HCT116 (cell line): ENCODE measurements at regions not wholly inside any gene's neighbourhood (a gene's known extent, or its start where the extent isn't known, plus 50 kb on each side); places are given as distances from the start of the nearest gene placed in this dataset.

Experiments
- ATAC-seq: fragments of 200-7000 bp; cut with Tn5 transposase; 2 replicates; pipeline ENCODE4 v1.9.1; 2020; ENCODE audit warnings: mild to moderate bottlenecking, moderate library complexity
- BruUV-seq: library from RNA; stranded (reverse); fragments of 400-500 nt; replicated peaks from 2 replicates; lab custom pipeline; 2021; lab: Mats Ljungman, UMichigan
- CTCF ChIA-PET: fragments of 300-600 bp; sonication (Branson Sonifier 250); formaldehyde crosslinking; loops from one replicate; lab custom pipeline; 2021; ENCODE audit warnings: antibody characterized with exemption; lab: Charles Lee
- POLR2A ChIA-PET: fragments of 300-600, 350-600 bp; sonication (Branson Sonifier 250); formaldehyde crosslinking; loops from one replicate; lab custom pipeline; 2021; ENCODE audit warnings: antibody characterized with exemption; lab: Charles Lee
- RAD21 ChIA-PET, 2 experiments: fragments of 300-600 bp; sonication (Branson Sonifier 250); formaldehyde crosslinking; loops; one replicate each; lab custom pipeline; 2023; ENCODE audit warnings: low total read pairs in 2 of 2; ENCODE audit not compliant: uncharacterized antibody in 2 of 2, unreplicated experiment in 2 of 2, low non-redundant PET in 1 of 2; lab: Charles Lee
- DNase-seq: peaks from one replicate; pipeline ENCODE4 v3.0.0-alpha.2; 2010; ENCODE audit warnings: low read depth, low spot score
- H2AFZ ChIP-seq: fragments of 200-600 bp; shearing (Covaris generic), sonication (generic); 2 replicates; pipeline ENCODE4 v1.6.1; 2017; ENCODE audit warnings: low read depth, mixed run types, mixed read lengths, antibody characterized with exemption, low read length; ENCODE audit not compliant: poor library complexity, severe bottlenecking
- H3K27ac ChIP-seq: 2 replicates; pipeline ENCODE4 v1.5.1; 2012; ENCODE audit warnings: low read depth, low read length
- H3K27me3 ChIP-seq: fragments of 200-600 bp; sonication (generic); 2 replicates; pipeline ENCODE4 v1.6.1; 2016; ENCODE audit warnings: mixed run types, low read length, mixed read lengths; ENCODE audit not compliant: insufficient read depth
- H3K36me3 ChIP-seq, 2 experiments: fragments of 200-500 bp in 1 of 2; fragments of 200-600 bp in 1 of 2; sonication (Bioruptor generic) in 1 of 2; sonication (generic) in 1 of 2; 2 replicates each; pipeline versions ENCODE4 v1.5.1 to v1.6.1; 2014 to 2016; ENCODE audit warnings: low read length in 2 of 2, inconsistent platforms in 1 of 2, mixed read lengths in 1 of 2, mixed run types in 1 of 2; ENCODE audit not compliant: insufficient read depth in 2 of 2, control insufficient read depth in 1 of 2
- H3K4me1 ChIP-seq, 2 experiments: fragments of 200-600 bp in 1 of 2; sonication (generic) in 1 of 2; 2 replicates each; pipeline versions ENCODE4 v1.5.1 to v1.6.1; 2012 to 2017; ENCODE audit warnings: low read length in 2 of 2, inconsistent platforms in 1 of 2, mild to moderate bottlenecking in 1 of 2, mixed read lengths in 1 of 2, mixed run types in 1 of 2, moderate library complexity in 1 of 2; ENCODE audit not compliant: insufficient read depth in 2 of 2, control insufficient read depth in 1 of 2
- H3K4me2 ChIP-seq: fragments of 200-600 bp; sonication (generic); 2 replicates; pipeline ENCODE4 v1.6.1; 2017; ENCODE audit warnings: mixed run types, low read length, mixed read lengths
- H3K4me3 ChIP-seq, 2 experiments: fragments of 200-600 bp in 1 of 2; sonication (generic) in 1 of 2; replicated peaks in 1 of 2; 2 replicates each; pipeline ENCODE4 v1.5.1; 2011 to 2016; ENCODE audit warnings: low read length in 2 of 2, control low read depth in 1 of 2, low read depth in 1 of 2, mild to moderate bottlenecking in 1 of 2, mixed read lengths in 1 of 2, mixed run types in 1 of 2
- H3K79me2 ChIP-seq: fragments of 200-600 bp; sonication (generic); 2 replicates; pipeline ENCODE4 v1.6.1; 2017; ENCODE audit warnings: mild to moderate bottlenecking, mixed run types, low read length, moderate library complexity, mixed read lengths; ENCODE audit not compliant: insufficient read depth
- H3K9ac ChIP-seq: fragments of 200-600 bp; sonication (generic); 2 replicates; pipeline ENCODE4 v1.6.1; 2016; ENCODE audit warnings: low read length, mixed read lengths
- H3K9me2 ChIP-seq: fragments of 200-600 bp; sonication (generic), shearing (Covaris generic); 2 replicates; pipeline ENCODE4 v1.6.1; 2017; ENCODE audit warnings: mixed run types, mild to moderate bottlenecking, moderate library complexity; ENCODE audit not compliant: insufficient read depth
- H3K9me3 ChIP-seq, 2 experiments: fragments of 200-500 bp in 1 of 2; fragments of 200-600 bp in 1 of 2; sonication (Bioruptor generic) in 1 of 2; sonication (generic) in 1 of 2; 2 replicates each; pipeline ENCODE4 v1.6.1; 2014 to 2017; ENCODE audit warnings: low read length in 2 of 2, mixed read lengths in 2 of 2, inconsistent platforms in 1 of 2, low read depth in 1 of 2, mild to moderate bottlenecking in 1 of 2, mixed run types in 1 of 2, moderate library complexity in 1 of 2; ENCODE audit not compliant: control insufficient read depth in 1 of 2, insufficient read depth in 1 of 2
- H4K20me1 ChIP-seq: fragments of 200-600 bp; sonication (generic), shearing (Covaris generic); 2 replicates; pipeline ENCODE4 v1.6.1; 2017; ENCODE audit warnings: mixed run types, mild to moderate bottlenecking, moderate library complexity; ENCODE audit not compliant: insufficient read depth
- CTCF ChIP-seq, 3 experiments: fragments of 200-600 bp in 1 of 3; sonication (generic) in 1 of 3; IDR thresholded peaks in 2 of 3; conservative IDR thresholded peaks in 1 of 3; 2 replicates each; pipeline ENCODE4 v1.5.1; 2012 to 2017; ENCODE audit warnings: low read depth in 2 of 3, low read length in 2 of 3, antibody characterized with exemption in 1 of 3, borderline replicate concordance in 1 of 3, control low read depth in 1 of 3, mild to moderate bottlenecking in 1 of 3, mixed read lengths in 1 of 3, mixed run types in 1 of 3, moderate library complexity in 1 of 3; ENCODE audit not compliant: insufficient read depth in 1 of 3
- EZH2phosphoT487 ChIP-seq: fragments of 200-600 bp; IDR thresholded peaks from 2 replicates; pipeline ENCODE4 v1.6.1; 2018; ENCODE audit warnings: antibody characterized with exemption, borderline replicate concordance
- FOSL1 ChIP-seq: IDR thresholded peaks from 2 replicates; pipeline ENCODE4 v1.6.1; 2012; ENCODE audit warnings: low read depth
- MAX ChIP-seq: IDR thresholded peaks from 2 replicates; pipeline ENCODE4 v1.6.1; 2012
- RAD21 ChIP-seq: IDR thresholded peaks from 2 replicates; pipeline ENCODE4 v1.6.1; 2012; ENCODE audit warnings: low read depth, mild to moderate bottlenecking
- REST ChIP-seq: IDR thresholded peaks from 2 replicates; pipeline ENCODE4 v1.6.1; 2012; ENCODE audit warnings: low read depth
- TCF7L2 ChIP-seq: IDR thresholded peaks from 2 replicates; pipeline ENCODE4 v1.7.0; 2011; ENCODE audit warnings: borderline replicate concordance, inconsistent platforms; ENCODE audit not compliant: insufficient read depth, insufficient read length; ENCODE audit errors: extremely low read depth
- YY1 ChIP-seq: IDR thresholded peaks from 2 replicates; pipeline ENCODE4 v1.6.1; 2011; ENCODE audit warnings: low read length, low read depth, moderate library complexity, mild to moderate bottlenecking; ENCODE audit not compliant: insufficient replicate concordance; ENCODE audit errors: extremely low read depth
- ZFX ChIP-seq: fragments of 450-650 bp; IDR thresholded peaks from 2 replicates; pipeline ENCODE4 v1.6.1; 2017
- intact Hi-C: fragments of 100-400 bp; cut with micrococcal nuclease; formaldehyde crosslinking; loops from 2 replicates; pipeline ENCODE4 v1.10.0; 2022

- ATAC-seq (no peak), DNase-seq (no peak)
- H3K79me2 ChIP-seq: no peaks in the 10 kb centered on the region
- H3K4me1 ChIP-seq: no peaks in the 10 kb centered on the region
- ChIA-PET POLR2A (no interaction called here), CTCF (no interaction called here)
- H3K4me3 ChIP-seq: no peak overlapping the region
- no peaks in the 10 kb centered on the region for H3K27me3 ChIP-seq
- no peaks in the 10 kb centered on the region for H3K9me2 ChIP-seq
- no peak overlapping the region for H2AFZ ChIP-seq
- no peaks in the 10 kb centered on the region for H3K9me3 ChIP-seq
- intact Hi-C loops: no loop called here
- no peak overlapping the region for H3K4me2 ChIP-seq
- no TSS peak for BruUV-seq
- H3K9ac ChIP-seq: no peak overlapping the region
- H3K27ac ChIP-seq: no peak overlapping the region
- H3K36me3 ChIP-seq: no peaks in the 10 kb centered on the region
- H4K20me1 ChIP-seq: no peaks in the 10 kb centered on the region
- TF ChIP-seq RAD21 (no peak), CTCF (IDR thresholded peaks at IDR 0.05 in 2 of 3, conservative IDR thresholded peaks at IDR 0.05 in 1 of 3; ENCODE audit: borderline replicate concordance in 1 of 3, insufficient read depth in 1 of 3, low read depth in 2 of 3, low read length in 2 of 3) (no peak), ZFX (no peak), MAX (no peak)
- TF ChIP-seq, all 23 proteins: peak for 0
- RAD21 ChIA-PET: no interaction called here
Measured at GRCh38 chr2:38202713-38203445, 126.9 kb upstream of the CYP1B1 start.

- Histone ChIP-seq H3K4me3 (no peak overlapping the region), H3K9ac (no peak overlapping the region), H3K27me3 (no peaks in the 10 kb centered on the region), H3K4me2 (no peak overlapping the region), H3K79me2 (no peaks in the 10 kb centered on the region), H3K4me1 (no peaks in the 10 kb centered on the region), H3K27ac (no peak overlapping the region), H2AFZ (no peak overlapping the region), H3K9me2 (no peaks in the 10 kb centered on the region), H3K36me3 (no peaks in the 10 kb centered on the region), H3K9me3 (no peaks in the 10 kb centered on the region), H4K20me1 (no peaks in the 10 kb centered on the region)
- no peak for ATAC-seq
- no peak for DNase-seq
- no TSS peak for BruUV-seq
- ChIA-PET RAD21 (no interaction called here), POLR2A (no interaction called here), CTCF (no interaction called here)
- intact Hi-C loops: no loop called here
- TF ChIP-seq CTCF (IDR thresholded peaks at IDR 0.05 in 2 of 3, conservative IDR thresholded peaks at IDR 0.05 in 1 of 3; ENCODE audit: borderline replicate concordance in 1 of 3, insufficient read depth in 1 of 3, low read depth in 2 of 3, low read length in 2 of 3) (no peak), RAD21 (no peak), REST (no peak), EZH2phosphoT487 (no peak), YY1 (no peak), TCF7L2 (no peak), MAX (no peak), FOSL1 (no peak)
Measured at GRCh38 chr2:38201784-38202183, 125.8 kb upstream of the CYP1B1 start.
